Limb (tissue), 2 donors: ENCODE measurements at regions not wholly inside any gene's neighbourhood (a gene's known extent, or its start where the extent isn't known, plus 50 kb on each side); places are given as distances from the start of the nearest gene placed in this dataset.

Experiments
- DNase-seq, 2 donors: peaks; one replicate each; pipeline ENCODE4 v3.0.0-alpha.2; 2016; ENCODE audit errors: extremely low spot score in 2 of 2

DNA sequence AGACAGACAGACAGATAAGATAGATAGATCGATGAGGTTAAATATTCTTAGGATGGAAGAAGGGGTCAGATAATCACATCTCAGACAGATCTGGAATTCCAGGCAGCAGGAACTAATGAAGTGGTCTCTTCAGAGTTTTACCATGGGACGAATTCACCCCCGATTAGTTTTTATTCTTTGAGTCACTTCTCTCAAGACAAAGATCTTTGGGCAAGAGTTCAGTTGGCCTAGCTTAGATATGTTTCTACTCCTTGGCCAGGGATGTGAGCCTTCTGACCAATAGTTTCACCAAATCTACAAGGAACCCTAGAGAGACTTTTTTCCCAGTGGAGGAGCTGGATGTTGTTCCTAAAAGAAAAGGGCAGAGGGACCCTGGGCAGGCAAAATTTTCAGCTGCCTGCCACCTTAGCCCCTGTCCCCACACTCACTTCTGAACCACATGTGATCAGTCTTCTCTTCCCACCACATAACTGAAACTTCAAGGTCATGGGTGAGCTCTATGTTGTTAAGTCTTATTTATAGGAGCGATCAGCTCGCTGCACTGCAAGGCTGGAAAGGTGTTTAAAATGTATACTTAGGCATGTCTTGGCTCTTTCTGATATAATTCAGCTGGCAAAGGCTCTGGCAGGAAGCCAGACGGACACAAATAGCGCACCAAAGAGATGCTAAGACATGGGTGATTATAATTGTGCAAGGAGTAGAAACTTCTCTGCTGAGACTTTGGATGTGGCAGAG, 132.9 kb downstream of the PALM2AKAP2 start:
- no peak for DNase-seq

DNA sequence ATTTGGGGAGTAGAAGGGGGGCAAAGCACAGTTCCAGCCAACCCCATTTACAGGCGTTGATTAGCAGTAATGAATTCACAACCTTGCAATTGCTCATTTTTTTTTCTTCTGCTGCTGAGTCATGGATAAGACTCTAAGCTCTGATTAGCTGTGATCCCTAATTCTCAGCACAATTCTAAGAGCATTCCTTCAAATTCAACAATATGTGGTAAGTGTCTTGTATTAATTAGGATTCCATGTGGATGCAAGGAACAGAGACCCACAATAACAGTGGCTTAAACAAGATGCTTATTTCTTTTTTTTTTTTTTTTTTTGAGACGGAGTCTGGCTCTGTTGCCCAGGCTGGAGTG, 133.4 kb downstream of the PALM2AKAP2 start:
- DNase-seq, result no peak

DNA sequence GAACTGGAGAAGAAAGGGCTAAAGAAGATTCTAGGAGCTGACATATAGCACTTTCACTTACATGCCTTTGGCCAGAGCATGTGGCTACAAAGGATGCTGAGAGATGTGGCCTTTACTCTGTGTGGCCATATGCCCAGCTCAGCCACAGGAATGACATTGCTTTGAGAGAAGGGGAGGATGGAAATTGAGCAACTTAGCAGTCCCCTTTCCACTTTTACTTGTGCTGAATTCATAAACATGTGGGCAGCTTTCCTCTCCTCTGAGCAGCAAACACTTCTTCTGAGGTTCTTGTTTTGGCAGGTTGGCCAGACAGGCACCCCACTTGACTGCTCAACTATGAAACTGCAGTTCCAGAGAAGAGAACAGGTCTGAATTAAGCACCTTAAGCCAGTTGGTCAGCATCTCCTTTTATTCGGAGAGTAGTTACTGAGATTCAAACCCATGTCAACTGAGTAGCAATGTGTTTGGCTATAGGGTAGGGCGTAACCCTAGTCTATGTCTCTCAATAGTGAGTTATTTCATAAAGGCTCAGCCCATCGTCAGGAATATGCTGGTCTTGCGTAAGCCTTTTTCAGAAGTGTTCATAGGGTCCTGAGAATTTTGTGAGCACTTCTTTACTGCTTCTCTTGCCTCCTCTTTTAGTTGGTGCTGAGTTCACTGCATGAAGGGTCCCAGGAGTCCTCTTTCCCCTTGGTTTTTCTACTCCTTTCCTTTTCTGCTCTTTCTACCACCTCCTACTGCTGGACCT, 134.5 kb downstream of the PALM2AKAP2 start:
- no peak for DNase-seq

DNA sequence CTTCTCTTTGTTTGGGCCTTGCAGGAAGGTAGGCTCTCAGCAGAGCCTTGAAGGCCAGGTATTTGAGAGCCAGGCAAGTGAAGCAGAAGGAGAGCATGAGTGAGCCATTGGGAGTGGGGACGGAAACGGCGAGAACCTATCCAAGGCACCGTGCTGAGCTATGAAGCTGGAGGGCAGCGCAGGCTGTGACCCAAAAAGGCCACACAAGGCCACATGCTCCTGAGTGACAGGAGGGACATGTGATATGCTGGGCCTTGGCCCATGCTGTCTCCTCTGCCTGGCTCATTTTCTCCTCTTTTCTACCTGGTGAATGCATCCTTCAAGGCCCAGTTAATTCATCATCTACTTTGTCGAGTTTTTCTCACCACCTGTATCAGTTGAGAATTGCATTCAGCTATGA, 136.3 kb downstream of the PALM2AKAP2 start:
- DNase-seq, result no peak

DNA sequence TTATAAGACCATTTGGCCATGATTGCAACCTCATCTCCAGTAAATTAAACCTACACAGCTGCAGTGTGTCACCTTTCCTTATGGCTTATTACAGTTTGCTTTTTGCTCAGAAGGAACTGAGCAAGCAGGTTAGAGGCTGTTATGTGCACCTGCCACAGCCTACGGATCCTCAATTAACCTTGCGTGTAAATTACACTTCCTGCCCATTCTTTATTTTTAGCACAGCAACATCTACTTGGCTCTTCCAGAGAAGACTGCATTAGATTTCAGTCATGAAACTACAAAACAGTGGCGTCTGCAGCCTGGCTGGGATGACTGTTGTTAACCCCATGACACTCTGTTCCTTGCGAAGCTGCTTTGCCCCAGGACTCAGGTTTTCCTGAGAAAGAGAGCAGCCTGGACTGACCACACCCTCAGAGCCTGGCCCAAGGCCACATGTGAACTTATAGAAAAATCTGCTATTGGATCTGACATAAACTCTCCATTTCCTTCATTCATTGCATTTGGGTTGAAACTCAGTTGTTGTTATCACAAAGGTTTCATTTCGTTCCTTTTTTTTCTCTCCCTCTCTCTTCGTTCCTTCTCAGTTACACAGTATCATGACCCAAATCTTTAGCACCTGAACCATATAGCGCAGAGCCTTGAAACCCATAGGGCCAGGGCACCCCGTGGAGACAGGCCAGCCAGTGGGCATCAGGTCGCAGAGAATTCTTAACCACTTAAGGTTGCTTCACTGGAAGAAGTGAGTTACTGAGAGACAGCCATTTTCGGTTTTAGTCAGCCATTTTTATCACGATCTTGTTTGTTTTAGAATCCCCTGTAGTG, 138.6 kb downstream of the PALM2AKAP2 start:
- no peak for DNase-seq

DNA sequence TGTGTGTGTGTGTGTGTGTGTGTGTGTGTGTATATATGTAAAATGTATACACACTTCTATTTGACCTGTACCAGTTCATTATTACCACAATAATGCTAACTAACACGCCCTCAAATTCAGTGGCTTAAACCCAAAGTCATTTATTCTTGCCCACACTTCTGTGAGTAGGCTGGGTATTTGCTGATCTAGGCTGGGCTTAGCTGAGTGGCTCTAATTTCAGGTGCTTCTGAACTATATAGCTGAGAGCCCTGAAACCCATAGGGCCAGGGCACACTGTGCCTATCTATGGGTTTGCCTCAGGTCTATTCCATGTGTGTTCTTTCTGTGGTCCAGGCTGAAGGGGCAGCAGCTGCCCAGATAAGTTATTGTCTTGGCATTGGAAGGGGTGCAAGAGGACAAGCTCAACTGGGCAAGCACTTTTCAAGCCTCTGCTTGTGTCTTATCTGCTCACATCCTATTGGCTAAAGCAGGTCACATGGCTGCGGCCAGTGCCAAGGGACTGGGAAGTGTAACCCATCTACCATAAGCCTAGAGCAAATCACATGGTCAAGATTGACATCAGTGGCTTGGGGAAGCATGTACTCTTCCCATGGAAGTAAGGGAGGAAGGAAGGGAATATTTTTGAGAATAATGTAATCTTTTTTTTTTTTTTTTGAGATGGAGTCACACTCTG, 139.9 kb downstream of the PALM2AKAP2 start:
- DNase-seq, result no peak

- DNase-seq, result peak in 1 of 2 donors; percentile 68
Measured at GRCh38 chr9:109922617-109923470, 142.8 kb downstream of the PALM2AKAP2 start.

GRCh38 chr9:109923471-109923760, 143.4 kb downstream of the PALM2AKAP2 start:
- peak in 1 of 2 donors; percentile 42 for DNase-seq

DNA sequence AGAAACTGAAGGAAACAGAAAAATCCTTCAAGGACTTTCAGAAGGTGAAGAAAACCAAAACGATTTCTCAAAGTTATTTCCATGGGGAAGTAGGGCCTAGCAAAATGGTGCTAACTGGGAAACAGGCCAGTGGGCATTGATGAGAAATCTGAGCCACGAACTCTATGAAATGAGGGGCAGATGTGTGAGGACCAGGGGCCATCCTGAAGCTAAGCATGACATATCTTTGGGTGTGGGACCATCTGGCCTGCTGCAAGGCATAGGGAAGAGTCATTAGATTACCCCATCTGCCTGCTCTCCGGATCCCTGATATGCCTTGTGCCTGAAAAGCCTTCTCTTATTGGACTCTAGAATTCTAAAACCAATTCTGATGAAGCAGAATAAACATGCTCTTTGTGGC, 143.8 kb downstream of the PALM2AKAP2 start:
- no peak for DNase-seq

DNA sequence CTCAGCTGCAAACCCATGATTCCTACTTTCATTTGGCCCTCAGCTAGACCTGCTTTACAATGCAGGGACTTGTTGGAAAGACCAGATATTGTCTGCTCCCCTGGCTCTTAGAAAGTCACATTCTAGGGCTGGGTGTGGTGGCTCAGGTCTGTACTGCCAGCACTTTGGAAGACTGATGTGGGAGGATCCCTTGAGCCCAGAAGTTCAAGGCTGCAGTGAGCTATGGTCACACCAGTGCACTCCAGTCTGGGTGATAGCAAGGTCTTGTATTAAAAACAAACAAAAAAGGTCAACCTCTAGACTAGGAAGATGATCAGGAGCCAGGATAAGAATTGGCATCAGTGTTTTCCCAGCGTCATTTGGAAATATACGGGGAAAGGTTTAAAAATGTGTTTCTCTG, 145.8 kb downstream of the PALM2AKAP2 start:
- DNase-seq, result no peak

DNA sequence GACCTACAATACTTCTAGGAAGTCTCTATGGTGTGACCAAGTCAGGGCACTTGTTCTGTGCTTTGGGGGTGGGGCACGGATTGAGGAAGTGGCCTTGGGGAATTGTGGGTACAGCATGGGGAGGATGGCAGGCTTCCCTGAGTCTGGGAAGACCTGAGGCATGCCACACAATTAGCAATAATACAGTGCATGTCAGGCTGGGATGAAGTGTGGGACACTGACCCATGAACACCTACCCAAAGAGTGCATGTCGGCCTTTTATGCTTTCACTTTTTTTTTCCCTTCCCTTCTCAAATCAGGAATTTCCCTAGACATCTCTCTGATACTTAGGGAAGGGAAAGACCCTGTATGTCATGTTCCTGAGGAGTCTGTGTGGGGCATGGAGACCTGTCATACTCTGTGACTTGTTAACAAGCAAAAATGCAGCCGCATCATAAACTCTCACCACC, 146.4 kb downstream of the PALM2AKAP2 start:
- no peak for DNase-seq

DNA sequence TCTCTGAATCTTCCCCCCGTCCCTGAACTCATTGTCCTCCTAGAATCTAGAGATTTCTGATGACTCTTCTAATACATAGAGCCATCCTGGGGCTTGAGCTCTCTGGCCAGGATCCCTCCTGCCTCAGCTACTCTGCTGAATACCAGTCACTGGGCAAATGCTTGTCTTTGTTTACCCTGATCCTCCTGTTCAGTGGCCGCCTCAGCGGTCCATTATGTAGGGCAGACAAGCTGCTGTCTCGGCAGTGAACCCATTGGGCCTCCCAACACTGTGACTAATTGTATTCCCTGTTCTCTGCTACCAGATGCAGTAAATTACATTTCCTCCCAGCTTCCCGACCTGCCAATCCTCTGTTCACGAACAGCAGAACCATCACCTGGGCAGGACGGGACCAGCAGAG, 151.6 kb downstream of the PALM2AKAP2 start:
- DNase-seq, result no peak

- no peak for DNase-seq
Measured at GRCh38 chr9:109934136-109934856, 154.3 kb downstream of the PALM2AKAP2 start.

GRCh38 chr9:109934857-109935215, 154.8 kb downstream of the PALM2AKAP2 start:
- DNase-seq, result no peak

GRCh38 chr9:109935406-109936087, 155.5 kb downstream of the PALM2AKAP2 start:
- DNase-seq, result no peak

GRCh38 chr9:109937861-109938453, 158.0 kb downstream of the PALM2AKAP2 start:
- DNase-seq, result no peak

DNA sequence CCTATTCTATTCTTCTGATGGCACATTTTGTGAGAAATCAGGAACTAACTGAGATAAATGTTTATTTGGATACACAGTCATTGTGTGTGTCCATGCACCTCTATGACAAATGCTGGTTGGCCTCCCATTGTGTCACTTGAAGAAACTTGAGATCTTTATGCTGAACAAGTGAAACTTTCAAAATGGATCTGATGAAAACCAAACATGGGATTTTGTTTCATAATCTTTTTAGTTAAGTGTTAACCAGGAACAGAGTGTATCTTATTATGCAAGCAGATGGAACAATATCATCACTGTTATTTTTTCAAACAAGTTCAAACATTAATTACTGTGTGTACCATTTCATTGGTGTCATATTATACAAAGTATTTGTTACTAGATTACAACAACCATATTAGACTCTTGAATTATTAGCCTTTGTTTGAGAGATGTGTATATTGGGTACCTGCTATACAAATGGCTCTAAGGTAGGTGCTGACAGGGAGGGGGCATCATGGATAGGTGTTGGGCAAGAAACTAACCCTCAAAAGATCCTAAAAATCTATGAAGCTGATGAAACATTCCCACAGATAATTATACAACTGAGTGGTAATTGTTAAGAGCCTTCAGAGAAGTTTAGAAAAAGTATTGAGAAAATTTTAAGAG, 159.8 kb downstream of the PALM2AKAP2 start:
- no peak for DNase-seq

DNA sequence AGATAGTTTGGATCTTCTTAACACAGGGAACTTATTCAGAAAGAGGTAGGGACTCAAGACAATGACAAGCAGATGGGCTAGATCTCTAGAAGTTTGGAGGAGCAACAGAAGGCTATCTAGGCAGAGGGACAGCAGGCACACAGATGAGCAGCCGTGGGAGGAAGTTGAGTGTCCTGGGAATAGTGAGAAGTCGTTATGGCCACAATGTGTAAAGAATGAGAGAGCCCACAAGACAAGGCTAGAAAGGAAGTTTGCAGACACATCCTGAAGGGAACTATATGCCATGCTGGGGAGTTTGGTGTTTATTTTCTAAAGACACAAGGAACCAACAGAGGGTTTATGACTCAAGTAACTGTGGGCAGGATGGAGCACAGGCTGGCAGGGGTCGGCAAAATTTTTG, 160.6 kb downstream of the PALM2AKAP2 start:
- no peak for DNase-seq

GRCh38 chr9:109941771-109942170, 161.8 kb downstream of the PALM2AKAP2 start:
- no peak for DNase-seq
